Erythroblast (primary cell): ENCODE measurements at regions not wholly inside any gene's neighbourhood (a gene's known extent, or its start where the extent isn't known, plus 50 kb on each side); places are given as distances from the start of the nearest gene placed in this dataset.

Experiments
- GATA1 ChIP-seq: IDR thresholded peaks from 2 replicates; pipeline ENCODE4 v1.6.1; 2011; ENCODE audit warnings: low read depth, mild to moderate bottlenecking, control low read depth, low read length, moderate library complexity
- POLR2A ChIP-seq: IDR thresholded peaks from 2 replicates; pipeline ENCODE4 v1.6.1; 2011; ENCODE audit warnings: mild to moderate bottlenecking, low read length

DNA sequence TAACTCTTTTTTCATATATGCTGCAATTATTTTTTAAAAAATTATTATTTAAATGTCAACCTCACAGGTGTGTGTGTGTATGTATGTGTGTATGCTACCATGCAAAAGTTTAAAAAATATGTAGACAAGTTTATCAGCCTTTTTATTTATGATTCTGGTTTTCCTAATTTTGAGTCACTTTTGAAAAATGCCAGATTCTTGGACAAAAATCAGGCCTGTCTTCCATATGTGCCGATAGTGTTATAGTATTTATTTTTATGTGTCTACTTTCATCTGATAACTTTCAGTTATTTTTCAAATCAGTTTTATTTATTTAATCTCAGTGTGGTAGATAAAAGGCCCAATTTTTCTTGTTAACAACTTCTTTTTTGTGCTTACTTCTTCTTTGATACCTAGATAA is 176.2 kb downstream of the RDH14 start:
- no peak for TF ChIP-seq POLR2A
- no peak for TF ChIP-seq GATA1
